ENCODE measurements at regions not wholly inside any gene's neighbourhood (a gene's known extent, or its start where the extent isn't known, plus 50 kb on each side); places are given as distances from the start of the nearest gene placed in this dataset.

GRCh38 chr16:35255186-35255803, 1795.9 kb downstream of the TP53TG3F start:
- H3K27ac ChIP-seq, result no peak overlapping the region

GRCh38 chr16:35255816-35256215, 1796.4 kb downstream of the TP53TG3F start:
- no peak for TF ChIP-seq CTCF (conservative IDR thresholded peaks at IDR 0.05)
- no peak overlapping the region for H3K27ac ChIP-seq

More at GRCh38 chr16:35255186-35255803, 1795.9 kb downstream of the TP53TG3F start:
- no peak for TF ChIP-seq CTCF (conservative IDR thresholded peaks at IDR 0.05)

DNA sequence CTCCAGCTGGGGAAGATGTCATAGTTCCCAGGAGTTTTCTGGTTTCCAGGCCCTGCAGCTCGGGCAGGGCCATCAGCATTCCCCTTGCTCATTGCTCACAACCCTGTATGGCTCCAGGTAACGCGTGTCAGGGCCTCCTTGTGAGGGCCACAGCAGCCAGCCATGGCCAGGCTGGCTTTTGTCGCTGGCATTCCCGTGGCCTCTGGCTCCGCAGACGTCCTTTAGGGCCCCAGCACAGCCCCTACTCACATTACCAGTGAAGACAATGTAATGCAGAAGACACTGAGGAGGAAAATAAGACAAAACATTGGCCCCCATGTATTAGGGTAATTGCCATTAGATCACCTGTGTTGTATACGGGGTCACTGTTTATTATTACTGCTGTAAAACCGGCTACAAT, 1799.0 kb downstream of the TP53TG3F start:
- no peak for TF ChIP-seq CTCF (conservative IDR thresholded peaks at IDR 0.05)

DNA sequence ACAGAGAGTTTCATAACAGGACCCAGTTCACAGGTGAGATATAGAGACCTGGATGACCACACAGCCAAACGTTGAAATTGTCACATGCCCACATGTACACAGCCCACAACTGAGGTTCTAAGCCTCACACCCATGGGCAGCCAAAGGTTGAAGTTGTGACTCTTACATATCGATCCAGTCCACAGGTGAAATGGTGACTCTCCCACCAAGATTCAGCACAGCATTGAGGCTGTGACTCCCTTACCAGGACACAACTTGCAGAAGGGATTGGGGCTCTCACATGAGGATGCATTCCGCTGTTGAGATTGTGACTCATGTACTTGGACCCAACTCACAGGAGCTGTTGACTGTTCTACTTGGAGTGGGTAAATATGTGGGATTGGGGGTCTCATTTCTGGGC, 1836.4 kb downstream of the TP53TG3F start:
- no peak overlapping the region for H3K27ac ChIP-seq
- TF ChIP-seq CTCF (conservative IDR thresholded peaks at IDR 0.05), result no peak

More for the DNA sequence above, 1799.0 kb downstream of the TP53TG3F start:
- no peak overlapping the region for H3K27ac ChIP-seq

DNA sequence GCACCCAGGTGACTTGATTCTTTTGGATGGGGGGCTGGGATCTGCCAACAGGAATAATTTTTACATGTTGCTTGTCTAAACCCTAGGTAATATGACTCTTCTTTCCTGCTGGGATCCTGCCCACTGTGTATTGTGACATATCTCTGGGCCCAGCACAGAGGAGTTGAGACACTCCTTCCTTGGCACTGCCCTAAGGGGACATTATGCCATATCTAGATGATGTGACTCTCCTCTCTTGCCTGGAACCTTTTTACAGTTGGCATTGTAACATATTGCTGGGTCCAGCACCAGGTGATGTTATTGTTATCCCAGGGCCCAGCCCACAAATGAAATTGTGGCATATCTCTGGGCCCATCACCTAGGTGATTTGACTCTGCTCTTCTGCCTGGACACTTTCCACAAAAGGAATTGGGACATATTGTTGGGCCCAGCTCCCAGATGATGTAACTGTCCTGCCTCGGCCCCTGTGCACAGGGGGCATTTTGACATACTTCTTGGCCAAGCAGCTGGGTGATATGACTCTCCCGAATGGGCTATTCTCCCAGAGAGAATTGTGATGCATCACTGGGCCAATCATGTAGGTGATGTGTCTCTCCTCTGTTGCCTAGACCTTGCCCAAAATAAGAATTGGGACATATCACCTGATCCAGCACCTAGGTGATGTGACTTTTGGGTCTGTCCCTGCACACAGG, 1837.7 kb downstream of the TP53TG3F start:
- no peak for TF ChIP-seq CTCF (conservative IDR thresholded peaks at IDR 0.05)
- no peak overlapping the region for H3K27ac ChIP-seq

GRCh38 chr16:35298460-35299243, 1839.2 kb downstream of the TP53TG3F start:
- no peak overlapping the region for H3K27ac ChIP-seq
- TF ChIP-seq CTCF (conservative IDR thresholded peaks at IDR 0.05), result no peak

- no peak for TF ChIP-seq CTCF (conservative IDR thresholded peaks at IDR 0.05)
- H3K27ac ChIP-seq, result no peak overlapping the region
Observed at GRCh38 chr16:35302859-35303258, 1843.4 kb downstream of the TP53TG3F start.

All from VCaP (cell line).